COR-L47 (cell line): ENCODE measurements at regions not wholly inside any gene's neighbourhood (a gene's known extent, or its start where the extent isn't known, plus 50 kb on each side); places are given as distances from the start of the nearest gene placed in this dataset.

Source experiments
- DNase-seq: peaks from one replicate; lab custom pipeline; 2025; lab: John Stamatoyannopoulos, UW

GRCh38 chr2:19235308-19235707 lies 123.1 kb downstream of the OSR1 start:
- DNase-seq = no peak

- no peak for DNase-seq
Observed at GRCh38 chr2:19232312-19232711, 126.1 kb downstream of the OSR1 start.

- no peak for DNase-seq
Observed at GRCh38 chr2:19231625-19232024, 126.8 kb downstream of the OSR1 start.

GRCh38 chr2:19230626-19231025 lies 127.8 kb downstream of the OSR1 start:
- no peak for DNase-seq

GRCh38 chr2:19228715-19229114 lies 129.7 kb downstream of the OSR1 start:
- DNase-seq = no peak

- no peak for DNase-seq
Observed at GRCh38 chr2:19228181-19228593, 130.2 kb downstream of the OSR1 start.

- no peak for DNase-seq
Observed at GRCh38 chr2:19226871-19227270, 131.6 kb downstream of the OSR1 start.

GRCh38 chr2:19226386-19226785 lies 132.0 kb downstream of the OSR1 start:
- no peak for DNase-seq

- no peak for DNase-seq
Observed at GRCh38 chr2:19225931-19226330, 132.5 kb downstream of the OSR1 start.

- no peak for DNase-seq
Observed at GRCh38 chr2:19225126-19225525, 133.3 kb downstream of the OSR1 start.

GRCh38 chr2:19224486-19224885 lies 133.9 kb downstream of the OSR1 start:
- DNase-seq = no peak

GRCh38 chr2:19224011-19224410 lies 134.4 kb downstream of the OSR1 start:
- no peak for DNase-seq

GRCh38 chr2:19219060-19219459 lies 139.4 kb downstream of the OSR1 start:
- DNase-seq = no peak

GRCh38 chr2:19218166-19218565 lies 140.3 kb downstream of the OSR1 start:
- no peak for DNase-seq

- no peak for DNase-seq
Observed at GRCh38 chr2:19216676-19217602, 141.5 kb downstream of the OSR1 start.

GRCh38 chr2:19216238-19216637 lies 142.2 kb downstream of the OSR1 start:
- DNase-seq = no peak

- no peak for DNase-seq
Observed at GRCh38 chr2:19214682-19215391, 143.6 kb downstream of the OSR1 start.

- DNase-seq = no peak
Observed at GRCh38 chr2:19209575-19210341, 148.7 kb downstream of the OSR1 start.

- DNase-seq = no peak
Observed at GRCh38 chr2:19208479-19209199, 149.8 kb downstream of the OSR1 start.

- no peak for DNase-seq
Observed at GRCh38 chr2:19207452-19207851, 151.0 kb downstream of the OSR1 start.

GRCh38 chr2:19205983-19206533 lies 152.4 kb downstream of the OSR1 start:
- DNase-seq = no peak
